ENCODE measurements at regions not wholly inside any gene's neighbourhood (a gene's known extent, or its start where the extent isn't known, plus 50 kb on each side); places are given as distances from the start of the nearest gene placed in this dataset.

DNA sequence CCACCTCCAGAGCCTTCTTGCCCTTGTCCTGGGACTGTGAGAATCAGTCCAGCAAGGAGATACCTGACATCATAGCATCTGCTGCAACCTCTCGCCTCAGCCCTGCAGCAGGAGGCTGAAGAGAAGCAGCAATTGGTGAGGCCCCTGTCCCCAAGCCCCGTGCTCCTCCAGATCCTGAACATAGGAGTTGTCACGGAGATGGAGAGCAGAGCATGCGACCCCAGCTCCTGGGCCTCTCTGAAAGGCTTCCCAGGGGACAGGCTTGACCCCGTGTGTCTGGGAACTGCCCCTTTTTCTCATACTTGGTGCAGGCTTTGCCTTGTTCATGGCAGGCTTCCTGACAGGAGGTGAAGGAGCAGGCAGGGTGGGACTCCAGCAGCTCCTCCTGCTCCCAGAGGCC lies 127.7 kb upstream of the PZP start:
- Histone ChIP-seq H2AFZ (ENCODE audit: low read length) (no peak overlapping the region), H2BK120ac (ENCODE audit: low read depth, low read length, poor library complexity, severe bottlenecking) (no peak overlapping the region), H3K79me2 (ENCODE audit: insufficient read depth, low read length) (no peaks in the 10 kb centered on the region), H3K27me3 (ENCODE audit: insufficient read depth, low read length) (no peaks in the 10 kb centered on the region), H2BK20ac (ENCODE audit: low read depth, low read length, poor library complexity, severe bottlenecking) (no peak overlapping the region), H2BK5ac (ENCODE audit: insufficient read length, low read length) (no peak overlapping the region), H3K79me1 (ENCODE audit: insufficient read depth, low read depth, low read length, poor library complexity, severe bottlenecking) (no peaks in the 10 kb centered on the region), H3K56ac (ENCODE audit: insufficient read length, low read depth, low read length) (no peak overlapping the region), H3K27ac (ENCODE audit: insufficient read length, low read depth, low read length) (no peak overlapping the region), H4K20me1 (ENCODE audit: control insufficient read depth, insufficient read depth, insufficient read length) (no peaks in the 10 kb centered on the region), H2BK12ac (ENCODE audit: insufficient read length, low read depth, low read length) (no peak overlapping the region), H3K4ac (ENCODE audit: low read depth, low read length) (no peak overlapping the region), H3T11ph (ENCODE audit: low read length) (no peak overlapping the region), H3K4me1 (ENCODE audit: insufficient read depth, low read length) (no peaks in the 10 kb centered on the region), H3K4me2 (ENCODE audit: insufficient read depth, insufficient read length, low read length) (no peak overlapping the region), H3K9me3 (ENCODE audit: control insufficient read depth, low read depth, low read length) (no peaks in the 10 kb centered on the region), H3K14ac (ENCODE audit: insufficient read depth, low read length) (no peak overlapping the region), H2BK15ac (ENCODE audit: low read depth, low read length) (no peak overlapping the region), H3K23me2 (ENCODE audit: insufficient read length, low read depth, low read length, poor library complexity, severe bottlenecking) (no peaks in the 10 kb centered on the region), H4K91ac (ENCODE audit: insufficient read length, low read depth, low read length) (no peak overlapping the region), H3K9ac (ENCODE audit: extremely low read depth, insufficient read length, low read length) (no peak overlapping the region), H4K8ac (replicated peaks; ENCODE audit: insufficient read length, low read depth, low read length) (no peak overlapping the region), H3K18ac (ENCODE audit: insufficient read length, low read depth, low read length) (no peak overlapping the region), H4K5ac (ENCODE audit: insufficient read length, low read depth, low read length) (no peak overlapping the region), H2AK5ac (ENCODE audit: insufficient read length, low read length) (no peak overlapping the region), H3K23ac (ENCODE audit: insufficient read length, low read depth, low read length) (no peak overlapping the region)
- WGBS (ENCODE audit: extremely low coverage, insufficient read length, low lambda C conversion rate): no CpG with 5 or more reads among the region's 5 CpGs
- Mint-ChIP-seq H3K27ac (no peak overlapping the region), H3K27me3 (ENCODE audit: low read depth) (peaks cover 2% of the 10 kb centered on the region; the same call in 1 of the 2 replicates), H3K4me1 (peaks cover 2 to 3% of the 10 kb centered on the region in 2 experiments; a peak in 2 of 4 replicates), H3K9me3 (peaks cover 10 to 15% of the 10 kb centered on the region in 2 experiments), H3K4me3 (no peak overlapping the region), H3K36me3 (ENCODE audit: insufficient read depth in 1 of 3, low read depth in 3 of 3) (peaks cover 13 to 28% (median 21%) of the 10 kb centered on the region in 3 experiments)
- TF ChIP-seq, protein P1, sequence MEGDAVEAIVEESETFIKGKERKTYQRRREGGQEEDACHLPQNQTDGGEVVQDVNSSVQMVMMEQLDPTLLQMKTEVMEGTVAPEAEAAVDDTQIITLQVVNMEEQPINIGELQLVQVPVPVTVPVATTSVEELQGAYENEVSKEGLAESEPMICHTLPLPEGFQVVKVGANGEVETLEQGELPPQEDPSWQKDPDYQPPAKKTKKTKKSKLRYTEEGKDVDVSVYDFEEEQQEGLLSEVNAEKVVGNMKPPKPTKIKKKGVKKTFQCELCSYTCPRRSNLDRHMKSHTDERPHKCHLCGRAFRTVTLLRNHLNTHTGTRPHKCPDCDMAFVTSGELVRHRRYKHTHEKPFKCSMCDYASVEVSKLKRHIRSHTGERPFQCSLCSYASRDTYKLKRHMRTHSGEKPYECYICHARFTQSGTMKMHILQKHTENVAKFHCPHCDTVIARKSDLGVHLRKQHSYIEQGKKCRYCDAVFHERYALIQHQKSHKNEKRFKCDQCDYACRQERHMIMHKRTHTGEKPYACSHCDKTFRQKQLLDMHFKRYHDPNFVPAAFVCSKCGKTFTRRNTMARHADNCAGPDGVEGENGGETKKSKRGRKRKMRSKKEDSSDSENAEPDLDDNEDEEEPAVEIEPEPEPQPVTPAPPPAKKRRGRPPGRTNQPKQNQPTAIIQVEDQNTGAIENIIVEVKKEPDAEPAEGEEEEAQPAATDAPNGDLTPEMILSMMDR (conservative IDR thresholded peaks at IDR 0.05): no peak
- DNase-seq: no peak

Measured in H9 (cell line).